Cardiac fibroblast (primary cell): ENCODE measurements at regions not wholly inside any gene's neighbourhood (a gene's known extent, or its start where the extent isn't known, plus 50 kb on each side); places are given as distances from the start of the nearest gene placed in this dataset.

ENCODE experiments used
- DNase-seq, 2 donors: peaks; one replicate each; pipeline versions ENCODE4 v3.0.0 to v3.0.0-alpha.2; 2010; ENCODE audit warnings: low read depth in 2 of 2
- H3K4me3 ChIP-seq, 2 donors: replicated peaks in 1 of 2; 1 replicate in 1 of 2; 2 replicates in 1 of 2; pipeline ENCODE4 v1.5.1; 2011; ENCODE audit warnings: low read depth in 2 of 2, low read length in 2 of 2, mild to moderate bottlenecking in 2 of 2, moderate library complexity in 1 of 2
- TF ChIP-seq, protein P1 (sequence below): IDR thresholded peaks from one replicate; pipeline ENCODE4 v1.5.1; 2011; ENCODE audit warnings: low read depth, mild to moderate bottlenecking, low read length, inconsistent platforms

DNA sequence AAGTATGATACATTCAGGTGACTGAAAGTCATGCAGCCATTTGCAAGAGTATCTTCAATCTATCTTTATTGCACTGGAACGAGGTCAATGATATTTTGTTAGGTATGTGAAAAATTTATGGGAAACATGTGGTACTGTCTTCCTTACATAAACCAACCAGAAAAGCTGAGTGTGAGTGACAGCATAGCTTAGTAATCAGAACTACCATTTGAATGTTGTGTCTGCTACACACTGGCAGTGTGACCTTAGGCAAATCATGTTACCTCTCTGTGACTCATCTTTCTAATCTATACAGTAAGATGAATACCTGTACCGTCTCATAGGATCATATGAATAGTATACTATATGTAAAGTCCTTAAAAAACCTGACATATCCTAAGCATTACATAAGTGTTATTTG, 337.9 kb upstream of the IL12A start:
- TF ChIP-seq, protein P1, sequence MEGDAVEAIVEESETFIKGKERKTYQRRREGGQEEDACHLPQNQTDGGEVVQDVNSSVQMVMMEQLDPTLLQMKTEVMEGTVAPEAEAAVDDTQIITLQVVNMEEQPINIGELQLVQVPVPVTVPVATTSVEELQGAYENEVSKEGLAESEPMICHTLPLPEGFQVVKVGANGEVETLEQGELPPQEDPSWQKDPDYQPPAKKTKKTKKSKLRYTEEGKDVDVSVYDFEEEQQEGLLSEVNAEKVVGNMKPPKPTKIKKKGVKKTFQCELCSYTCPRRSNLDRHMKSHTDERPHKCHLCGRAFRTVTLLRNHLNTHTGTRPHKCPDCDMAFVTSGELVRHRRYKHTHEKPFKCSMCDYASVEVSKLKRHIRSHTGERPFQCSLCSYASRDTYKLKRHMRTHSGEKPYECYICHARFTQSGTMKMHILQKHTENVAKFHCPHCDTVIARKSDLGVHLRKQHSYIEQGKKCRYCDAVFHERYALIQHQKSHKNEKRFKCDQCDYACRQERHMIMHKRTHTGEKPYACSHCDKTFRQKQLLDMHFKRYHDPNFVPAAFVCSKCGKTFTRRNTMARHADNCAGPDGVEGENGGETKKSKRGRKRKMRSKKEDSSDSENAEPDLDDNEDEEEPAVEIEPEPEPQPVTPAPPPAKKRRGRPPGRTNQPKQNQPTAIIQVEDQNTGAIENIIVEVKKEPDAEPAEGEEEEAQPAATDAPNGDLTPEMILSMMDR = no peak
- no peak for DNase-seq
- no peak overlapping the region for H3K4me3 ChIP-seq

DNA sequence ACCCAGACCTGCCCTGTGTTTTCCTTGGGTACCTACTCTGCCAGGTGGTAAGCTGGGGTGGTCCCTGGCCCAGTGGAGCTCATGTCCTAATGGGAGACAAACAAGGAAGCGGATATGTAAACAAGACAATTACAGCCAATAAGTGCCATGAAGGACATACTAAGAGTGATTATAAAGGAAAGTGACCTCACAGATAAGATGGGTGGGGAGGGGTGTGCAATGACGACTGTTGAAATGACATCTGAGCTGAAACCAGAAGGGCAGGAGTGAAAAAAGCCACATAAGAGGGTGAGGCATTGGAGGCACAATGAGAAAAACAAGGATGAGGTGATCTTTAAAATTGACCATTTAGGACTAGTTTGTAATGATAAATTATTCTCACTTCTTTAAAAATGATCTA, 336.2 kb upstream of the IL12A start:
- DNase-seq = no peak
- TF ChIP-seq, protein P1 = no peak
- no peak overlapping the region for H3K4me3 ChIP-seq

DNA sequence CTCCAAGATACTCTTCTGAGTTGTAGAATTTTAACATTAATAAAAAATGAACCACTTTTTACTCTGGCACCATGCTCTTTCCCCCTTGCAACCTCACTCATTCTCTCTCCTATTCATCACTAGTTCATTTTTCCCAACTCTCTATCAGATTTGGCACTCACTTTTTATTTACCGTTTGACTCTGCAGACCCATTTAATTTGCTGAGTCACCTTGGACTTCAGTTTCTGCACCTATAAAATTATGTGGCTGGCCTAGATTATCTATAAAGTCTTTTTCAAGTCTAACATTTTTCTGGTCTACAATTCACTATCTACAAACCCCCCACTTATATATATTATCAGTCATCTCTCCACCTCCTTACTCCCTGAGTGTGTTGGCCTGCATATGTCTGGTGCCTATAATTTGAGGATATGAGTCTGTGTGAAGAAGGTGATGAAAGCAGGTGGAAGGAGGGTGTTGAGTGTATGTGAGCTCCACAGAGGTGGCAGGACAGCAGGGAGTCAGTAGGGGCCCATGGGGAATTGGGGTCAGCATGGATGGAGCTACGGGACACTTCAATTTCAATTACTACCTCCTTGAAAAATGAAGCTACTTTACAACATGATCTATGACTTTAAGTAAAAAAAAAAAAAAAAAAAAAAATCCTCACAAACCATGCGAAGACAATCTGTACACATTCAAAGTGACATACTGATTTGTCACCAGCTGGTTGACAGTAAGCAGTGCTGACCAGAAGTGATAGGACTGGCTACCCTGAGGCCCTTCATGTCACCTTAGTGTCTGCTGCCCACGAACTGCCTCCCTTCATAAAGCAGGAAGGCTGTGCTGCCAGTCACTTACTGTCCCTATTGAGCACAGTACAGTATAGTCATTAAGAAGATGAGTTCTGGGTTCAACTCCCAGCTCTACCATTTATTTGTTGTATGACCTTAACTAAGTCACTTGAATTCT, 334.2 kb upstream of the IL12A start:
- TF ChIP-seq, protein P1 = no peak
- H3K4me3 ChIP-seq = no peak overlapping the region

DNA sequence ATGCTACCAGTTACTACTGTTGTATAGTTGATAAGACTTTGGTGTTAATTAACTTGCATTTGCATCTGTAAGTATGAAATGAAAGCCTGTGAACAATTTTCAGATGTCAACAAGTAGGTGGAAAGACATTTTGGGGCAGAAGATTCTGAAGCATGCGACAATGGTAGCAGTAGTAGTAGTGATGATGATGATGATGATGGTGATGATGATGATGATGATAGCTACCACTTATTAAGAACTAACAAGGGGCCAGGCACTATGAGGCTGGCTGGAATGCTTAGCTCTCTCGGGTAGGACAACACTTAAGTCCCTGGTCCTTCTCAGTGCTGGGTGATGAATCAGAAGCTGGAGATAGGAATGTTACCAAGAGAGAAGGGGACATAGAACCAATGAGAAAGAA, 333.4 kb upstream of the IL12A start:
- TF ChIP-seq, protein P1 = no peak
- H3K4me3 ChIP-seq = no peak overlapping the region
- DNase-seq = no peak

More for the DNA sequence above, 334.2 kb upstream of the IL12A start:
- DNase-seq = no peak

DNA sequence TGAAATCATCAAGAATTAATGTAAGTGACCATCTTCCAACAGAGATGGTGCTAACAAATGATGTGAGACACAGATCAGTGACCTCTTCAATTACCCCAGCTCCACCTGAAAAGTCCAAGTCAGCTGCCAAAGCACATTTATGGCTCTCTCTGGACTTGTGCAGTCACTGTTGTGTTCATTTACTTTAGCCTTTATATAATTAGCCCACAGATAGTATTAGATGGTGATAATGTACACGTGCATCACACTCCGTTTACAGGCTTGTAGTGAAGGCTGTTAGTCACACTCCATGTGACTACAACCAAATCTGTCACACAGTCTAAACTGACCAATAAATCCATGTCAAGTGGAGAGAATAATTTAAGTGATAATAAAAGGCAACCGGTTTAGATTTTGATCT, 331.5 kb upstream of the IL12A start:
- TF ChIP-seq, protein P1 = no peak
- no peak for DNase-seq

DNA sequence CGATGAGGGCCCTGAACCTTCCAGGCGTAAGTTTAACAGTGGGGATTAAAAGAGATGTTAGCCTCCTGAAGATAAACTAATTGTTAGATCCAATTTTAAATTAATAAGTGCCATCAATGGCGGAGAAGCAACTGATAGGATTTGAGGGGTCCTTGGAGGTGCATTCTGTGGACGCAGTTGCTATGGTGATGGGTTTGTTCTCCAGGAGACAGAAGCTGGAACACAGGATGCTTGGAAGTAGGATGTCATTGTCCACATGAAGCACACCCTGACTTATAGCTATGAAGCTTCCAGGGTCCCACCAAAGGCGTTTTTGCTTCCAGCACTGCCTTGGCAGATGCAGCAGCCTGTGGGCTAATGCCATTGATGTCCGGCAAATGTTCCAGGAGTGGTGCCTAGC, 331.0 kb upstream of the IL12A start:
- no peak for DNase-seq
- TF ChIP-seq, protein P1 = no peak
- H3K4me3 ChIP-seq = no peak overlapping the region

More for the DNA sequence above, 331.5 kb upstream of the IL12A start:
- no peak overlapping the region for H3K4me3 ChIP-seq
